ENCODE measurements at regions not wholly inside any gene's neighbourhood (a gene's known extent, or its start where the extent isn't known, plus 50 kb on each side); places are given as distances from the start of the nearest gene placed in this dataset.

- no peaks in the 10 kb centered on the region for H3K27me3 ChIP-seq
- no peak for DNase-seq (ENCODE audit: extremely low spot score)
- H3K4me3 ChIP-seq: no peak overlapping the region
- H3K27ac ChIP-seq (replicated peaks in 1 of 4): no peak overlapping the region
- intact Hi-C loops (cut with DNase I): no loop called here
- no peaks in the 10 kb centered on the region for H3K4me1 ChIP-seq
- no peak for TF ChIP-seq POLR2A (IDR thresholded peaks at IDR 0.05; ENCODE audit: low read depth)
- no peak for TF ChIP-seq POLR2AphosphoS5 (IDR thresholded peaks at IDR 0.05)
- no peak for TF ChIP-seq CTCF (IDR thresholded peaks at IDR 0.05)
- no peak for TF ChIP-seq EP300 (IDR thresholded peaks at IDR 0.05)
- no peaks in the 10 kb centered on the region for H3K36me3 ChIP-seq
- no peaks in the 10 kb centered on the region for H3K9me3 ChIP-seq
- 97% methylated on average over 3 of the region's 3 CpGs for WGBS
Observed at GRCh38 chr1:41983451-41983850, 64.7 kb upstream of the HIVEP3 start.

- DNase-seq (ENCODE audit: extremely low spot score): no peak
- 85% methylated on average over 3 of the region's 3 CpGs for WGBS
- Histone ChIP-seq H3K27ac (replicated peaks in 1 of 4) (no peak overlapping the region), H3K4me3 (no peak overlapping the region), H3K9me3 (no peaks in the 10 kb centered on the region), H3K27me3 (no peaks in the 10 kb centered on the region), H3K36me3 (no peaks in the 10 kb centered on the region), H3K4me1 (no peaks in the 10 kb centered on the region)
- intact Hi-C loops (cut with DNase I): no loop called here
- TF ChIP-seq EP300 (IDR thresholded peaks at IDR 0.05) (no peak), CTCF (IDR thresholded peaks at IDR 0.05) (no peak), POLR2A (IDR thresholded peaks at IDR 0.05; ENCODE audit: low read depth) (no peak), POLR2AphosphoS5 (IDR thresholded peaks at IDR 0.05) (no peak)
Observed at GRCh38 chr1:41981796-41982195, 63.1 kb upstream of the HIVEP3 start.

GRCh38 chr1:41980827-41981653 lies 62.3 kb upstream of the HIVEP3 start:
- H3K36me3 ChIP-seq: no peaks in the 10 kb centered on the region
- no peaks in the 10 kb centered on the region for H3K9me3 ChIP-seq
- no peaks in the 10 kb centered on the region for H3K4me1 ChIP-seq
- 68% methylated on average over 11 of the region's 12 CpGs for WGBS
- H3K4me3 ChIP-seq: no peak overlapping the region
- TF ChIP-seq EP300 (IDR thresholded peaks at IDR 0.05) (no peak), POLR2AphosphoS5 (IDR thresholded peaks at IDR 0.05) (no peak), POLR2A (IDR thresholded peaks at IDR 0.05; ENCODE audit: low read depth) (no peak), CTCF (IDR thresholded peaks at IDR 0.05) (no peak)
- H3K27ac ChIP-seq (replicated peaks in 1 of 4): no peak overlapping the region
- intact Hi-C loops (cut with DNase I): no loop called here
- DNase-seq (ENCODE audit: extremely low spot score): peak; percentile 70
- H3K27me3 ChIP-seq: no peaks in the 10 kb centered on the region

GRCh38 chr1:41978986-41979385 lies 60.3 kb upstream of the HIVEP3 start:
- H3K27ac ChIP-seq (replicated peaks in 1 of 4): no peak overlapping the region
- peak; percentile 62 for DNase-seq (ENCODE audit: extremely low spot score)
- H3K9me3 ChIP-seq: no peaks in the 10 kb centered on the region
- intact Hi-C loops (cut with DNase I): no loop called here
- H3K4me3 ChIP-seq: no peak overlapping the region
- no peaks in the 10 kb centered on the region for H3K27me3 ChIP-seq
- 87% methylated on average over 4 of the region's 4 CpGs for WGBS
- no peak for TF ChIP-seq POLR2A (IDR thresholded peaks at IDR 0.05; ENCODE audit: low read depth)
- TF ChIP-seq CTCF (IDR thresholded peaks at IDR 0.05): no peak
- TF ChIP-seq POLR2AphosphoS5 (IDR thresholded peaks at IDR 0.05): no peak
- H3K4me1 ChIP-seq: no peaks in the 10 kb centered on the region
- no peaks in the 10 kb centered on the region for H3K36me3 ChIP-seq

- DNase-seq (ENCODE audit: extremely low spot score): peak; percentile 79
- Histone ChIP-seq H3K36me3 (no peaks in the 10 kb centered on the region), H3K27me3 (no peaks in the 10 kb centered on the region), H3K4me3 (no peak overlapping the region), H3K4me1 (no peaks in the 10 kb centered on the region), H3K9me3 (no peaks in the 10 kb centered on the region), H3K27ac (replicated peaks in 1 of 4) (no peak overlapping the region)
- no peak for TF ChIP-seq EP300 (IDR thresholded peaks at IDR 0.05)
- no peak for TF ChIP-seq CTCF (IDR thresholded peaks at IDR 0.05)
- no peak for TF ChIP-seq POLR2A (IDR thresholded peaks at IDR 0.05; ENCODE audit: low read depth)
- no peak for TF ChIP-seq POLR2AphosphoS5 (IDR thresholded peaks at IDR 0.05)
- intact Hi-C loops (cut with DNase I): no loop called here
- WGBS: 79% methylated on average over 4 of the region's 4 CpGs
Observed at GRCh38 chr1:41977326-41977725, 58.6 kb upstream of the HIVEP3 start.

Data from esophagus muscularis mucosa (tissue), 4 donors.